ENCODE measurements at regions not wholly inside any gene's neighbourhood (a gene's known extent, or its start where the extent isn't known, plus 50 kb on each side); places are given as distances from the start of the nearest gene placed in this dataset.

- no TSS peak for BruUV-seq (replicated peaks)
- ATAC-seq (no peak), DNase-seq (no peak)
- no peaks in the 10 kb centered on the region for H3K27me3 ChIP-seq (ENCODE audit: low read length)
- H3K9me2 ChIP-seq (replicated peaks; ENCODE audit: low read length): no peaks in the 10 kb centered on the region
- H3K4me1 ChIP-seq (ENCODE audit: insufficient read depth, low read length): peaks cover 25% of the 10 kb centered on the region
- no peaks in the 10 kb centered on the region for H3K36me3 ChIP-seq (ENCODE audit: low read depth, low read length)
- intact Hi-C loops (cut with micrococcal nuclease): no loop called here
- H2AFZ ChIP-seq (ENCODE audit: low read length): no peak overlapping the region
- H3K4me2 ChIP-seq (ENCODE audit: low read length): no peak overlapping the region
- H3K79me2 ChIP-seq (ENCODE audit: low read length): no peaks in the 10 kb centered on the region
- no peak overlapping the region for H3K4me3 ChIP-seq (ENCODE audit: low read length)
- H3F3A ChIP-seq (ENCODE audit: low read length, unreplicated experiment): no peaks in the 10 kb centered on the region
- H3K9ac ChIP-seq (ENCODE audit: low read length): no peak overlapping the region
- no peaks in the 10 kb centered on the region for H4K20me1 ChIP-seq (ENCODE audit: low read length)
- CTCF ChIA-PET: no interaction called here
- no peaks in the 10 kb centered on the region for H3K9me3 ChIP-seq (ENCODE audit: low read length)
- TF ChIP-seq EZH2phosphoT487 (IDR thresholded peaks at IDR 0.05; ENCODE audit: borderline replicate concordance, low read length): no peak
- no peak for TF ChIP-seq EZH2 (IDR thresholded peaks at IDR 0.05; ENCODE audit: low read length, unreplicated experiment)
- no peak for TF ChIP-seq CTCF (conservative IDR thresholded peaks at IDR 0.05; ENCODE audit: low read depth, low read length)
- no peak overlapping the region for H3K27ac ChIP-seq (ENCODE audit: low read length)
- POLR2A ChIA-PET (ENCODE audit: unreplicated experiment): no interaction called here
These were observed 409.9 kb downstream of the TMEM135 start for GRCh38 chr11:87447606-87448005.

GRCh38 chr11:87444993-87445392 is 407.3 kb downstream of the TMEM135 start:
- H3K4me3 ChIP-seq (ENCODE audit: low read length): no peak overlapping the region
- no peak for TF ChIP-seq EZH2 (IDR thresholded peaks at IDR 0.05; ENCODE audit: low read length, unreplicated experiment)
- no peak for TF ChIP-seq EZH2phosphoT487 (IDR thresholded peaks at IDR 0.05; ENCODE audit: borderline replicate concordance, low read length)
- no peak for TF ChIP-seq CTCF (conservative IDR thresholded peaks at IDR 0.05; ENCODE audit: low read depth, low read length)
- no peaks in the 10 kb centered on the region for H4K20me1 ChIP-seq (ENCODE audit: low read length)
- no peak overlapping the region for H3K9ac ChIP-seq (ENCODE audit: low read length)
- H3K27me3 ChIP-seq (ENCODE audit: low read length): no peaks in the 10 kb centered on the region
- ATAC-seq (peak; percentile 95), DNase-seq (peak; percentile 83)
- H3K9me2 ChIP-seq (replicated peaks; ENCODE audit: low read length): no peaks in the 10 kb centered on the region
- no peaks in the 10 kb centered on the region for H3F3A ChIP-seq (ENCODE audit: low read length, unreplicated experiment)
- no peaks in the 10 kb centered on the region for H3K9me3 ChIP-seq (ENCODE audit: low read length)
- H3K79me2 ChIP-seq (ENCODE audit: low read length): no peaks in the 10 kb centered on the region
- intact Hi-C loops (cut with micrococcal nuclease): no loop called here
- no peaks in the 10 kb centered on the region for H3K36me3 ChIP-seq (ENCODE audit: low read depth, low read length)
- H3K4me1 ChIP-seq (ENCODE audit: insufficient read depth, low read length): peaks cover 18% of the 10 kb centered on the region
- peak overlapping the region; percentile 37 for H3K27ac ChIP-seq (ENCODE audit: low read length)
- H2AFZ ChIP-seq (ENCODE audit: low read length): no peak overlapping the region; the same call in 1 of the 2 replicates
- peak overlapping the region; percentile 11; the same call in 1 of the 2 replicates for H3K4me2 ChIP-seq (ENCODE audit: low read length)
- POLR2A ChIA-PET (ENCODE audit: unreplicated experiment): interaction anchor here (0.7 kb wide), 1 partner anchor 228 kb away, joined by 3 read pairs; no protein-coding TSS in a partner anchor
- CTCF ChIA-PET: interaction anchor here (0.5 to 0.7 kb wide), 2 partner anchors 24 to 574 kb away, joined by 3 to 7 read pairs; no protein-coding TSS in a partner anchor
- no TSS peak for BruUV-seq (replicated peaks)

- peaks cover 20% of the 10 kb centered on the region for H3K4me1 ChIP-seq (ENCODE audit: insufficient read depth, low read length)
- H3K9me3 ChIP-seq (ENCODE audit: low read length): no peaks in the 10 kb centered on the region
- DNase-seq (no peak), ATAC-seq (no peak)
- H3F3A ChIP-seq (ENCODE audit: low read length, unreplicated experiment): no peaks in the 10 kb centered on the region
- intact Hi-C loops (cut with micrococcal nuclease): no loop called here
- H3K4me2 ChIP-seq (ENCODE audit: low read length): no peak overlapping the region
- no peaks in the 10 kb centered on the region for H4K20me1 ChIP-seq (ENCODE audit: low read length)
- no peaks in the 10 kb centered on the region for H3K36me3 ChIP-seq (ENCODE audit: low read depth, low read length)
- no peak overlapping the region for H2AFZ ChIP-seq (ENCODE audit: low read length)
- no peak overlapping the region for H3K4me3 ChIP-seq (ENCODE audit: low read length)
- POLR2A ChIA-PET (ENCODE audit: unreplicated experiment): no interaction called here
- no peak overlapping the region for H3K27ac ChIP-seq (ENCODE audit: low read length)
- H3K27me3 ChIP-seq (ENCODE audit: low read length): no peaks in the 10 kb centered on the region
- no peak for TF ChIP-seq EZH2phosphoT487 (IDR thresholded peaks at IDR 0.05; ENCODE audit: borderline replicate concordance, low read length)
- no peak for TF ChIP-seq EZH2 (IDR thresholded peaks at IDR 0.05; ENCODE audit: low read length, unreplicated experiment)
- no peaks in the 10 kb centered on the region for H3K9me2 ChIP-seq (replicated peaks; ENCODE audit: low read length)
- CTCF ChIA-PET: no interaction called here
- no peaks in the 10 kb centered on the region for H3K79me2 ChIP-seq (ENCODE audit: low read length)
- BruUV-seq (replicated peaks): no TSS peak
- no peak overlapping the region for H3K9ac ChIP-seq (ENCODE audit: low read length)
These were observed 406.0 kb downstream of the TMEM135 start for GRCh38 chr11:87443707-87444106.

Measured in PC-3 (cell line).